Caco-2 (cell line): ENCODE measurements at regions not wholly inside any gene's neighbourhood (a gene's known extent, or its start where the extent isn't known, plus 50 kb on each side); places are given as distances from the start of the nearest gene placed in this dataset.

ENCODE experiments used
- BruUV-seq: library from RNA; stranded (reverse); fragments of 400-500 nt; replicated peaks from 2 replicates; lab custom pipeline; 2021; lab: Mats Ljungman, UMichigan
- CTCF ChIA-PET: fragments of 300-600 bp; sonication (Branson Sonifier 250); formaldehyde crosslinking; loops from one replicate; lab custom pipeline; 2022; ENCODE audit warnings: antibody characterized with exemption; lab: Charles Lee
- POLR2A ChIA-PET: fragments of 300-600 bp; sonication (Branson Sonifier 250); formaldehyde crosslinking; loops from one replicate; lab custom pipeline; 2022; ENCODE audit warnings: antibody characterized with exemption; lab: Charles Lee
- DNase-seq, 2 experiments: peaks; one replicate each; pipeline versions ENCODE4 v3.0.0 to v3.0.0-alpha.2; 2020 to 2022
- H3K27me3 ChIP-seq: replicated peaks from 2 replicates; pipeline ENCODE4 v1.6.0; 2011; ENCODE audit warnings: low read length; ENCODE audit not compliant: control insufficient read depth, insufficient read depth
- H3K36me3 ChIP-seq: 2 replicates; pipeline ENCODE4 v1.5.1; 2011; ENCODE audit warnings: low read length; ENCODE audit not compliant: control insufficient read depth, insufficient read depth
- H3K4me1 ChIP-seq: fragments of 250-450 bp; sonication (Bioruptor Pico); 2 replicates; pipeline ENCODE4 v1.5.1; 2020; ENCODE audit warnings: mild to moderate bottlenecking
- H3K4me3 ChIP-seq: 2 replicates; pipeline ENCODE4 v1.5.1; 2011; ENCODE audit warnings: low read depth, mild to moderate bottlenecking, control low read depth, low read length
- H3K9me3 ChIP-seq: fragments of 250-450 bp; sonication (Bioruptor Pico); 2 replicates; pipeline ENCODE4 v1.5.1; 2020; ENCODE audit warnings: mild to moderate bottlenecking, moderate library complexity
- H3K27ac Mint-ChIP-seq: one replicate; pipeline ENCODE4 v1.8.0; 2022; ENCODE audit warnings: mixed read lengths; ENCODE audit not compliant: unreplicated experiment
- H3K27me3 Mint-ChIP-seq: one replicate; pipeline ENCODE4 v1.8.0; 2022; ENCODE audit warnings: mixed read lengths; ENCODE audit not compliant: insufficient read depth, unreplicated experiment
- H3K36me3 Mint-ChIP-seq: one replicate; pipeline ENCODE4 v1.8.0; 2022; ENCODE audit warnings: mild to moderate bottlenecking, mixed read lengths; ENCODE audit not compliant: insufficient read depth, unreplicated experiment
- H3K4me1 Mint-ChIP-seq: one replicate; pipeline ENCODE4 v1.8.0; 2022; ENCODE audit warnings: low read depth, mixed read lengths; ENCODE audit not compliant: unreplicated experiment
- H3K4me3 Mint-ChIP-seq: one replicate; pipeline ENCODE4 v1.8.0; 2022; ENCODE audit warnings: mild to moderate bottlenecking, moderate library complexity, mixed read lengths; ENCODE audit not compliant: unreplicated experiment
- H3K9me3 Mint-ChIP-seq: one replicate; pipeline ENCODE4 v1.8.0; 2022; ENCODE audit warnings: mixed read lengths; ENCODE audit not compliant: unreplicated experiment
- CTCF ChIP-seq, 2 experiments: fragments of 200-600 bp in 1 of 2; IDR thresholded peaks; 1 replicate in 1 of 2; 2 replicates in 1 of 2; pipeline versions ENCODE4 v1.5.1 to v1.8.0; 2011 to 2022; ENCODE audit warnings: antibody characterized with exemption in 1 of 2, control low read depth in 1 of 2, inconsistent platforms in 1 of 2, low read depth in 1 of 2, low read length in 1 of 2, mild to moderate bottlenecking in 1 of 2, moderate library complexity in 1 of 2; ENCODE audit not compliant: insufficient read depth in 1 of 2, severe bottlenecking in 1 of 2, unreplicated experiment in 1 of 2
- intact Hi-C: fragments of 100-400 bp; cut with micrococcal nuclease; formaldehyde crosslinking; loops from one replicate; pipeline ENCODE4 v1.10.0; 2022; ENCODE audit not compliant: unreplicated experiment

DNA sequence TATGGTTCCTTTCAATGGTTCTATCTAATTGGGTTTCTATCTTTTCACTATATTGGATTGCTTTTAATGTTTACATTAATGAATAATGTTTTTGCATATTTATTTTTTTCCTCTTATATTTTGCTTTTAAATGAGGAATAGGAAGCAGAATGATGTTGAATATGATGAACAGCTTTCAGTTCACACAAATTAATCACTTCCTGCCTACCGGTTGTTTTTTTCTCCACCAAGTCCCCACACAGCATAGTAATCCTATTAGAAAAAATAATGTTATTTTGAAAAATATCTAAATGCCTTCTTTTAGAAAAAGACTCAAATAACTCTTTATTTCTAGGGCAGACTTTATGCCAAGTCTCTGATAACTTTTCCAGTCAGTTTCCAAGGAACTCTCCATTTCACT is 184.9 kb upstream of the MIR17HG start:
- no TSS peak for BruUV-seq
- H3K27me3 ChIP-seq: no peaks in the 10 kb centered on the region
- H3K27ac Mint-ChIP-seq: no peak overlapping the region
- H3K36me3 Mint-ChIP-seq: no peaks in the 10 kb centered on the region
- no peak overlapping the region for H3K4me3 ChIP-seq
- no peak for TF ChIP-seq CTCF (IDR thresholded peaks at IDR 0.05; ENCODE audit: insufficient read depth in 1 of 2, low read depth in 1 of 2, low read length in 1 of 2, severe bottlenecking in 1 of 2, unreplicated experiment in 1 of 2)
- ChIA-PET POLR2A (no interaction called here), CTCF (interaction anchor here (1.3 to 2.8 kb wide), 3 partner anchors 19 to 85 kb away, joined by 14 to 42 read pairs (median 15); no protein-coding TSS in a partner anchor)
- H3K9me3 ChIP-seq: no peaks in the 10 kb centered on the region
- peaks cover 29% of the 10 kb centered on the region for H3K4me1 Mint-ChIP-seq
- no peak for DNase-seq
- peaks cover 8% of the 10 kb centered on the region for H3K9me3 Mint-ChIP-seq
- intact Hi-C loops: loop anchor here (1.0 kb wide), 2 partner anchors 23 to 85 kb away; no protein-coding TSS in a partner anchor
- H3K27me3 Mint-ChIP-seq: no peaks in the 10 kb centered on the region
- peaks cover 17% of the 10 kb centered on the region for H3K4me1 ChIP-seq
- H3K36me3 ChIP-seq: no peaks in the 10 kb centered on the region
- H3K4me3 Mint-ChIP-seq: no peak overlapping the region

- H3K36me3 Mint-ChIP-seq: no peaks in the 10 kb centered on the region
- no peaks in the 10 kb centered on the region for H3K9me3 ChIP-seq
- H3K9me3 Mint-ChIP-seq: peaks cover 8% of the 10 kb centered on the region
- H3K27me3 Mint-ChIP-seq: no peaks in the 10 kb centered on the region
- no peak overlapping the region for H3K4me3 ChIP-seq
- no TSS peak for BruUV-seq
- no peak for DNase-seq
- no peak for TF ChIP-seq CTCF (IDR thresholded peaks at IDR 0.05; ENCODE audit: insufficient read depth in 1 of 2, low read depth in 1 of 2, low read length in 1 of 2, severe bottlenecking in 1 of 2, unreplicated experiment in 1 of 2)
- no peaks in the 10 kb centered on the region for H3K27me3 ChIP-seq
- peaks cover 29% of the 10 kb centered on the region for H3K4me1 Mint-ChIP-seq
- intact Hi-C loops: no loop called here
- ChIA-PET POLR2A (no interaction called here), CTCF (no interaction called here)
- no peak overlapping the region for H3K4me3 Mint-ChIP-seq
- no peak overlapping the region for H3K27ac Mint-ChIP-seq
- no peaks in the 10 kb centered on the region for H3K36me3 ChIP-seq
- H3K4me1 ChIP-seq: peaks cover 20% of the 10 kb centered on the region
These were observed 181.7 kb upstream of the MIR17HG start for GRCh38 chr13:91165758-91166157.

GRCh38 chr13:91166714-91167511 is 180.6 kb upstream of the MIR17HG start:
- no peak for DNase-seq
- no peak overlapping the region for H3K4me3 ChIP-seq
- POLR2A ChIA-PET: no interaction called here
- H3K36me3 Mint-ChIP-seq: no peaks in the 10 kb centered on the region
- no peaks in the 10 kb centered on the region for H3K9me3 ChIP-seq
- TF ChIP-seq CTCF (IDR thresholded peaks at IDR 0.05; ENCODE audit: insufficient read depth in 1 of 2, low read depth in 1 of 2, low read length in 1 of 2, severe bottlenecking in 1 of 2, unreplicated experiment in 1 of 2): no peak
- CTCF ChIA-PET: no interaction called here
- H3K9me3 Mint-ChIP-seq: peaks cover 8% of the 10 kb centered on the region
- intact Hi-C loops: no loop called here
- H3K27ac Mint-ChIP-seq: no peak overlapping the region
- no TSS peak for BruUV-seq
- no peaks in the 10 kb centered on the region for H3K27me3 ChIP-seq
- no peaks in the 10 kb centered on the region for H3K36me3 ChIP-seq
- peaks cover 20% of the 10 kb centered on the region for H3K4me1 Mint-ChIP-seq
- no peak overlapping the region for H3K4me3 Mint-ChIP-seq
- no peaks in the 10 kb centered on the region for H3K27me3 Mint-ChIP-seq
- H3K4me1 ChIP-seq: peaks cover 14% of the 10 kb centered on the region
